Thoracic aorta (tissue), 2 donors: ENCODE measurements at regions not wholly inside any gene's neighbourhood (a gene's known extent, or its start where the extent isn't known, plus 50 kb on each side); places are given as distances from the start of the nearest gene placed in this dataset.

Experiments used
- ATAC-seq: fragments of 150-250 bp; one replicate; pipeline ENCODE4 v1.8.0; 2017; ENCODE audit warnings: low read depth; ENCODE audit not compliant: insufficient number of reproducible peaks, low FRiP score
- DNase-seq: peaks from one replicate; pipeline ENCODE4 v3.0.0-alpha.2; 2020; ENCODE audit warnings: low spot score
- H3K27ac ChIP-seq, 2 donors: fragments of 200-600 bp; sonication (generic); 1 replicate in 1 of 2; 2 replicates in 1 of 2; pipeline ENCODE4 v1.5.1; 2016; ENCODE audit warnings: mild to moderate bottlenecking in 2 of 2, moderate library complexity in 2 of 2
- H3K27me3 ChIP-seq: fragments of 200-600 bp; sonication (generic); replicated peaks from 2 replicates; pipeline ENCODE4 v1.6.0; 2016; ENCODE audit warnings: mild to moderate bottlenecking; ENCODE audit not compliant: insufficient read depth
- H3K36me3 ChIP-seq: fragments of 200-600 bp; sonication (generic); one replicate; pipeline ENCODE4 v1.5.1; 2016
- H3K4me1 ChIP-seq, 2 donors: fragments of 200-600 bp; sonication (generic); 1 replicate in 1 of 2; 2 replicates in 1 of 2; pipeline versions ENCODE4 v1.5.1 to v1.6.0; 2016; ENCODE audit warnings: low read depth in 2 of 2, mild to moderate bottlenecking in 1 of 2; ENCODE audit not compliant: control insufficient read depth in 1 of 2
- H3K4me3 ChIP-seq: fragments of 200-600 bp; sonication (generic); 2 replicates; pipeline ENCODE4 v1.5.1; 2016; ENCODE audit warnings: mild to moderate bottlenecking
- H3K9me3 ChIP-seq: fragments of 200-600 bp; sonication (generic); 2 replicates; pipeline ENCODE4 v1.5.1; 2016
- TF ChIP-seq, protein P1 (sequence below): fragments of 200-600 bp; sonication (generic); IDR thresholded peaks from one replicate; pipeline ENCODE4 v1.5.1; 2019; ENCODE audit warnings: antibody characterized with exemption

DNA sequence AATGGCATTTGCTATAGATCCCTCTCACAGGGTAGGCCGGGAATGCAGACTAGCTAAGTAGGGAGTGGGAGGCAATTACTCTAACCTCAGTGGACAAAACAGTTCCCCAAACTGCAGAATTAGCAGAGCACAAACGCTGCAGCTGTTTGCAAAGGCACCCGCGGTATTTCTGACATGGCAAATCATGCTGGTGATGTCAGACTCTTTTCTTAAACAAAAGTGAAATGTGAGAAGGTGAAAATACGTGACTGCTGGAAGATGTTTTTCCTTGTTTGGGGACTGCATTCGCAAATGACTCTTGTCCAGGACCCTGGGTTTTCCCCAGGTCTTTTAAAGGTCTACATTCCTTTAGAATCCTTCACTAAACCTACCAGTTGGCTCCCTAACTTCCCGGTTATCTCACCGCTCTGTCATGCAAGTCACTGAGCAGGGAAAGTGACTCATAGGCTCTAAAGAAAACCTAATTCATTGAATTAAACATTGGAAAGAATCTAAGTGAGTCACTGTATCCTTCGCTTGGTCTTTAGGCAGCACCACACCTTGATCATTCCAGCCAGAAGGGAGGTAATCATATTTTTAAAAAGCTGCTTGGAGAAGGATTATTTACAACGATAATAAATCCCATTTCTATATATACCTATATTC is 91.5 kb upstream of the DNAH5 start:
- DNase-seq (peak; percentile 54), ATAC-seq (peak; percentile 87)
- Histone ChIP-seq H3K27ac (peak overlapping the region; percentile 65 to 71), H3K9me3 (no peaks in the 10 kb centered on the region), H3K36me3 (no peaks in the 10 kb centered on the region), H3K4me3 (peak overlapping the region; percentile 65), H3K4me1 (peaks cover 19 to 23% of the 10 kb centered on the region in 2 donors), H3K27me3 (no peaks in the 10 kb centered on the region)
- TF ChIP-seq, protein P1, sequence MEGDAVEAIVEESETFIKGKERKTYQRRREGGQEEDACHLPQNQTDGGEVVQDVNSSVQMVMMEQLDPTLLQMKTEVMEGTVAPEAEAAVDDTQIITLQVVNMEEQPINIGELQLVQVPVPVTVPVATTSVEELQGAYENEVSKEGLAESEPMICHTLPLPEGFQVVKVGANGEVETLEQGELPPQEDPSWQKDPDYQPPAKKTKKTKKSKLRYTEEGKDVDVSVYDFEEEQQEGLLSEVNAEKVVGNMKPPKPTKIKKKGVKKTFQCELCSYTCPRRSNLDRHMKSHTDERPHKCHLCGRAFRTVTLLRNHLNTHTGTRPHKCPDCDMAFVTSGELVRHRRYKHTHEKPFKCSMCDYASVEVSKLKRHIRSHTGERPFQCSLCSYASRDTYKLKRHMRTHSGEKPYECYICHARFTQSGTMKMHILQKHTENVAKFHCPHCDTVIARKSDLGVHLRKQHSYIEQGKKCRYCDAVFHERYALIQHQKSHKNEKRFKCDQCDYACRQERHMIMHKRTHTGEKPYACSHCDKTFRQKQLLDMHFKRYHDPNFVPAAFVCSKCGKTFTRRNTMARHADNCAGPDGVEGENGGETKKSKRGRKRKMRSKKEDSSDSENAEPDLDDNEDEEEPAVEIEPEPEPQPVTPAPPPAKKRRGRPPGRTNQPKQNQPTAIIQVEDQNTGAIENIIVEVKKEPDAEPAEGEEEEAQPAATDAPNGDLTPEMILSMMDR: no peak

DNA sequence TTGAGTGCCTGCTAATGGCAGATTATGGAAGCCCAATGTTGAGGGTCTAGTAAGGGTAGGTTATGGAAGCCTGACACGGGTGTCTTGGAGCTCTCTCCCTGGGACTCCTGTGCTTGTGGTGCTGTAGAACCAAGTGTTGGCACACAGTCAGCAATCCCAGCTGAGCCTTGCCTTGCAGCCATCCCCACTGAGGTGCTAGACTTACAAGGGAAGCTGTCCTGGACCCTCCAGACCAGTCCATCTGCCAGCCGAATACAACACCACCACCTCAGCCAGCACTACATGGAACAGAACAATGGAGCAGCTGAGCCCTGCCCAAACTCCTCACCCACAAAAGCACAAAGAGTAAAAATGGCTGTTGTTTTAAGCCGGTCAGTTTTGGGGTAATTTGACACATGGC is 90.5 kb upstream of the DNAH5 start:
- DNase-seq (no peak), ATAC-seq (no peak)
- Histone ChIP-seq H3K36me3 (no peaks in the 10 kb centered on the region), H3K9me3 (no peaks in the 10 kb centered on the region), H3K27me3 (no peaks in the 10 kb centered on the region), H3K4me1 (peaks cover 19 to 23% of the 10 kb centered on the region in 2 donors), H3K4me3 (no peak overlapping the region), H3K27ac (peak overlapping the region; percentile 65 to 71)
- TF ChIP-seq, protein P1: no peak

DNA sequence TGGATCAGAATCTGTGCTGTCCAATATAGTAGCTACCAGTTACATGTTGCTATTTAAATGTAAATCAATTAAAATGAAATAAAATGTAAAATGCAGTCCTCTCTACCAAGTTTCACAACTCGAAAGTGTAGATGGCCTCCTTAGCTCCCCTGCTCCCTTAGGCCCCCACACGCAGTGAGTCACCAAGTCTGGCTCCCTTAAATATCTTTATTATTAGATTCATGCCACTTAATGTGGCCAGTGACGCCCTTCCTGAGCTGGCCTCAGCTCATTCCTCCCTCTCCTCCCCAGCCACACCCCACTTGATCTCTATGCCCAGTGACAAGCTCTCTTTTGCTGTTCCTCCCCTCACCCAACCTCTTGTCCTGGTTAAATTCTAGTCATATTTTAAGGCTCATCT is 88.4 kb upstream of the DNAH5 start:
- no peak overlapping the region for H3K4me3 ChIP-seq
- no peak overlapping the region for H3K27ac ChIP-seq
- no peaks in the 10 kb centered on the region for H3K27me3 ChIP-seq
- no peaks in the 10 kb centered on the region for H3K36me3 ChIP-seq
- no peak for DNase-seq
- no peak for ATAC-seq
- H3K9me3 ChIP-seq: no peaks in the 10 kb centered on the region
- peaks cover 19 to 23% of the 10 kb centered on the region in 2 donors for H3K4me1 ChIP-seq
- TF ChIP-seq, protein P1: no peak

- ATAC-seq (no peak), DNase-seq (no peak)
- H3K4me1 ChIP-seq: no peaks in the 10 kb centered on the region
- TF ChIP-seq, protein P1: no peak
- no peaks in the 10 kb centered on the region for H3K9me3 ChIP-seq
- no peak overlapping the region for H3K4me3 ChIP-seq
- no peaks in the 10 kb centered on the region for H3K27me3 ChIP-seq
- no peak overlapping the region for H3K27ac ChIP-seq
- no peaks in the 10 kb centered on the region for H3K36me3 ChIP-seq
Measured at GRCh38 chr5:14028938-14029584, 84.6 kb upstream of the DNAH5 start.

- no peaks in the 10 kb centered on the region for H3K27me3 ChIP-seq
- H3K4me1 ChIP-seq: no peaks in the 10 kb centered on the region
- H3K36me3 ChIP-seq: no peaks in the 10 kb centered on the region
- no peak overlapping the region for H3K27ac ChIP-seq
- DNase-seq: no peak
- H3K4me3 ChIP-seq: no peak overlapping the region
- TF ChIP-seq, protein P1: no peak
- ATAC-seq: no peak
- no peaks in the 10 kb centered on the region for H3K9me3 ChIP-seq
Measured at GRCh38 chr5:14028188-14028587, 83.7 kb upstream of the DNAH5 start.
